ENCODE measurements at regions not wholly inside any gene's neighbourhood (a gene's known extent, or its start where the extent isn't known, plus 50 kb on each side); places are given as distances from the start of the nearest gene placed in this dataset.

- no peak for DNase-seq (ENCODE audit: low read depth, low spot score)
Measured at GRCh38 chr17:33769066-33769465, 476.0 kb upstream of the ASIC2 start.

GRCh38 chr17:33776304-33776703, 478.8 kb upstream of the CCL2 start:
- DNase-seq (ENCODE audit: low read depth, low spot score): no peak

DNA sequence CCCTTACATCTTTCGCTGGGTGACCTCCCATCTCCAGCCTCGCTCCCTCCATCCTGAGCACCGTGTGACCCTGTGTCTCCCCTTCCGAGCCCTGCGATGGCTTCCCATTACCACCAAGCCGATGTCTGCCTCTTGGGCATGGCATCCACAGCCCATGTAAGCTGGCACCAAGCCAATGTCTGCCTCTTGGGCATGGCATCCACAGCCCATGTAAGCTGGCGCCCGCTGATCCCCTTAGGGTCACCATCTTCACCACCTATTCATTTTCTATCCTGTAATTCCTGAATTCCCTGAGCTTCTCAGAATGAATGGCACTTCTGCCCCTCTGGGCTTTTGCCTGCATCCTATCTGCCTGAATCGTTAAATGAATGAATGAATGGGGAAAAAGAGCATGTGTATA, 478.2 kb upstream of the CCL2 start:
- DNase-seq (ENCODE audit: low read depth, low spot score): no peak

DNA sequence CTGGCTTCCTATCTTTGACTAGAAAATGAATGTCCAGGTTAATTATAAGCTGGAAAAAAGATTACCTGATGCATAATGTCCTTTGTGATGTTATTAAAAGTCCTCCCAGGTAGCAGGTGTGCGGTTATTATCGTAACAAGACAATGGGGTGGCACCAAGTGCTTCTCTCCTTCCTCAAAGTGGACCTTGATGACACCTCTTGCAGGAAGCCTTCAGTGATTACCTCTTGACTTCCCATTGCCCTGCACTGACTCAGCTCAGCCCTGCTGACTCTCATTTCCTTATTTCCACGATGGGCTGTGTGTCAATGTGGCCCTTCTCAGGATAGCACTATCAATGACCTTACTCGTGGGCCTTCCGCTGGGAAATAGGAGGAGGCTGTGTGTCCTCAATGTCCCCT, 477.4 kb upstream of the CCL2 start:
- no peak for DNase-seq (ENCODE audit: low read depth, low spot score)

- no peak for DNase-seq (ENCODE audit: low read depth, low spot score)
Measured at GRCh38 chr17:33778505-33779233, 476.4 kb upstream of the CCL2 start.

GRCh38 chr17:33779234-33779591, 475.9 kb upstream of the CCL2 start:
- DNase-seq (ENCODE audit: low read depth, low spot score): peak; percentile 19

GRCh38 chr17:33785281-33785680, 469.8 kb upstream of the CCL2 start:
- no peak for DNase-seq (ENCODE audit: low read depth, low spot score)

- no peak for DNase-seq (ENCODE audit: low read depth, low spot score)
Measured at GRCh38 chr17:33786478-33786877, 468.6 kb upstream of the CCL2 start.

GRCh38 chr17:33789658-33790057, 465.4 kb upstream of the CCL2 start:
- no peak for DNase-seq (ENCODE audit: low read depth, low spot score)

DNA sequence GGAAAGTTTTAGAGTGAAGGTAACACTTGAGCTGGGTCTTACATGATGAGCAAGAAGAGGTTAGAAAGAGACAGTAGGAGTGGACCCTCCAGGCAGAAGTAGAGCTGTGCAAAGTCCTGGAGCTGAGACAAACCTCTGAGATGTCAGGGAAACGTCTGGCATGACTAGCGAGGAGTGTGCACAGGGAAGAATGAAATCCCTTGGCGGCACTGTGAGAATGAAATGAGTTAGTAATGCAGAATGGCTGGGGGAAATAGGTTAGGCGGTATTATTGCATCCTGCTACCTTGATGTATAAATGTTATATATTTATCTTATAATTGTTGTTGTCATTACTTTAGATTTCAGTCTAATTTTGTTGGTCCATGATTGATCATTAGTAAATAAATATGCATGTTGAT, 457.9 kb upstream of the CCL2 start:
- DNase-seq (ENCODE audit: low read depth, low spot score): no peak

- DNase-seq (ENCODE audit: low read depth, low spot score): no peak
Measured at GRCh38 chr17:33798308-33798707, 456.8 kb upstream of the CCL2 start.

DNA sequence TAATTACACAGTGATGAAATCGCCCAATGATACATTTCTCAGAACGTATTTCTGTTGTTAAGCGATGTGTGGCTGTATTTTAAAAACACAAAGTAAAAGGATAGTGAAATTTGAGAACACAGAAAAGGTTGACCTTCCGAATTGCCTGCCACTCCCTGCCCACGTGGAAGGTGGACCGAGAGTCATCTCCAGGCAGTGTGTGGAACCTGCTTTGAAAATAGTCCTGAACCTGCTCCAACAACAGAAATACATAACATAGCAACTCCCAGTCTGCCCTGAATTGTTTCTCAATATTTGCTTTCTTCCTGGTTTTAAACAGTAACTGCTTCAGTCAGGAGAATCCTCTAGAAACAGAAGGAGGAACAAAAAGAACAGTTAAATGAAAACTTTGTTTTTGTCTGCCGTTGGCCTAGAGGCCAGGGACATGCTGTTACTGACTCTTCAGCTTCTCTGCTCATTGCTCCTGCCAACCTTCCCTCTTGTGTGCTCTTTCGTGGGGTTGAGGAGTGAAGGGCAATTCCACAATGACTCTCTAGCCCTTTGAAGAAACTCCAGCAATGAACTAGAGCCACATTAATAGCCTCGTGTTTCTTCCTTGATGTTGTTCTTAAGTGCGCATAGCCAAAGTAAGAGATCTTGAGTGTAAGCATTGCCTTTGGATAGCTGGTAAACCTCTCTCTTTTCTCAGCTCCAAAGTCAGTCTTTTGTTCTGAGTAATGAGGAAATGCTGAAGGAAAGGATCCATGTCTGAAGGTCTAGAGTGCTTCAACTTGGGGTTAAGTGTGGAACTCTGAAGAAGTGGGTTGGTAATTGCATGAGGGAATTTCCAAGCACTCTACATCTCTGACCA, 452.5 kb upstream of the CCL2 start:
- DNase-seq (ENCODE audit: low read depth, low spot score): no peak

- no peak for DNase-seq (ENCODE audit: low read depth, low spot score)
Measured at GRCh38 chr17:33803199-33803685, 451.8 kb upstream of the CCL2 start.

- no peak for DNase-seq (ENCODE audit: low read depth, low spot score)
Measured at GRCh38 chr17:33803686-33804085, 451.4 kb upstream of the CCL2 start.

DNA sequence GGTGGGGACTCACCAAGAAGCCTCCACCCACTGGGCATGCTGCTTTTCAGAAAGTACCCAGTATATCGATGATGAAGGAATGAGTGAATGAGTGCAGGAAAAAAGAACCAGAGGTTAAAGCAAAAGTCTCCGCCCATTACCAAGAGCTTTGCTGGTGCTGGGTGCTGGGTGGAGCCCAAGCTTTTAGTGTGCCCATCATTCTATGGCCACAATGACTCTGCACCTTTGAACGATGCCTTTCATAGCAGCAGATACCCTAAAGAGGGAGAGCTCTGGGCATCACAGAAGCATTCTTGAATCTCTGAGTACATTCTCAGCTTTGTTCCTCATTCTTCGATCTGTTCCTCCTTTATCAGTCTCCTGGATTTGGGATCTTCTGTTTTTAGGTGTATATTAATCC, 450.7 kb upstream of the CCL2 start:
- no peak for DNase-seq (ENCODE audit: low read depth, low spot score)

GRCh38 chr17:33806631-33807030, 448.5 kb upstream of the CCL2 start:
- DNase-seq (ENCODE audit: low read depth, low spot score): no peak

DNA sequence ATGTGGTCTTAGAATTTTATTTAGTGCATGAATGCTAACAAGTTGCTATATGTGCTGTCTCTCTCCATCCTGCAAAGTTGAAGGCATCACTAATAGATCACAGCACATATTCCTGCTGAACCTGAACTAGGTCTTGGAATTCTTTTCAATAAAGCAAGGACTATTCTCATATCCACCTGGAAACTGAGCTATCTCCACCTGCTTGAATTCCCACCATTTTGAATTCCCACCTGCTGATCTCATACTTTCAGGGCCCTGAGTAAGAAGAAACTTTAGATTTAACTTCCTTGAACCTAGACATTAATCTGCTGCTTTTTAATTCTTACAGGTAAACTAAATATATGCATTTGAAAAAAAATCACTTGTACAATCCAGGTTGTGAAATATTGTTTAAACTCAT, 445.3 kb upstream of the CCL2 start:
- DNase-seq (ENCODE audit: low read depth, low spot score): no peak

DNA sequence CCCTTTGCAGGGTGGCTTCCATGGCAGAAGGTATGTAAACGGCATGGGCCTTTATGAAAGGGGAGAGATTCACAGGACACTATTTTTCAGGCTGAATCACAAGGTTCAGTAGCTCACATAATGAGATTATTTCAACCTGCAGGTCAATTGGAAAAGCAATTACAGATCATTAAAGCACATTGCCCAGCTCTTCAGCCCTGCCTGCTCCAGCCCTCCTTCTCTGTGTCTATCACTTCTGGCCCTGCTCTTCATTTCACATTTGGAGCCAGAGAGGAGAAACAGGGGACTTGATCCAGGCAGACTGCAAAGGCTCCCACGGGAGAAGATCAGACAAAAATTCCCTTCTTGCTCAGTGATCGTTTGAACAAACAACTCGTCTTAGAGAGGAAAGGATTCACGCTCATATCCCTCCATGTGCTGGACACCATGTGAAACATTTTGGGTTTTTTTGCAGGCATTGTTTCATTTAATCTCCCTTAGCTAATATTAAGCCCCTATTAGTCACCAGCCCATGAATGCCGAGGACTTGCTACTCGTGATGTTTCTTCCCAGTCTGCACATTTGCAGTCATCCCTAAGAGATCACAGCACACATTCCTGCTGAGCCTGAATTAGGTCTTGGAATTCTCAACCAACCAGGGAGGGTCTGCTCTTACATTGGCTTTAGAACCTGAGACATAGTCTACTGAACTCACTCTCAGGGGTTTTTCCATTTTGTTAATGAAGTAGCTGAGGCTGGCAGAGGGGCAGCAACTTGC, 443.9 kb upstream of the CCL2 start:
- DNase-seq (ENCODE audit: low read depth, low spot score): no peak

- DNase-seq (ENCODE audit: low read depth, low spot score): no peak
Measured at GRCh38 chr17:33811984-33812577, 443.0 kb upstream of the CCL2 start.

DNA sequence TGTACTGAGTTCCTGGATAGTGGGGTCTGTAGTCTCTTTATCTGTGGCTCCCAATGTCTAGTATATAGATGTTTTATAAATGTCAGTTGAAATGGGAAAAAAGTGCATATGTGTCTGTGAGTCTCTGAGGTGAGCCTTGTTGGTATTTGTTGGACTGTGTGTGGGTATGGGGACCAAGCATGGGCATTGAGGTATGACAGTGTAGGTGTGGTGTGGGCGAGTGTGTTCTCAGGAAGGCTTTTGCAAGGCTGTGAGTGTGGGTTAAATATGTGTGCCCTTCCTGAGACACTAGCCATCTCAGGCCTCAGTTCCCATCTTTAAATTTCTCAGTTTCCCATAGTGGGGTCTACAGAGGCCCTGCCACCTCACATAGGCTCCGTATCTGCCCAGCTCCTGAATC, 440.2 kb upstream of the CCL2 start:
- DNase-seq (ENCODE audit: low read depth, low spot score): no peak

GRCh38 chr17:33816036-33816435, 439.0 kb upstream of the CCL2 start:
- DNase-seq (ENCODE audit: low read depth, low spot score): no peak

All from pulmonary artery endothelial cell (primary cell).